MM.1S (cell line): ENCODE measurements at regions not wholly inside any gene's neighbourhood (a gene's known extent, or its start where the extent isn't known, plus 50 kb on each side); places are given as distances from the start of the nearest gene placed in this dataset.

Experiments used
- EZH2 ChIP-seq: fragments of 300-600 bp; sonication (generic); optimal IDR thresholded peaks from 2 replicates; pipeline ENCODE3; 2017; ENCODE audit warnings: low read depth, mild to moderate bottlenecking, antibody characterized with exemption, low read length, mixed read lengths
- TF ChIP-seq, protein P1 (sequence below): fragments of 300-600 bp; sonication (generic); IDR thresholded peaks from 2 replicates; pipeline ENCODE4 v1.5.1; 2016; ENCODE audit warnings: antibody characterized with exemption, low read length, mixed read lengths

DNA sequence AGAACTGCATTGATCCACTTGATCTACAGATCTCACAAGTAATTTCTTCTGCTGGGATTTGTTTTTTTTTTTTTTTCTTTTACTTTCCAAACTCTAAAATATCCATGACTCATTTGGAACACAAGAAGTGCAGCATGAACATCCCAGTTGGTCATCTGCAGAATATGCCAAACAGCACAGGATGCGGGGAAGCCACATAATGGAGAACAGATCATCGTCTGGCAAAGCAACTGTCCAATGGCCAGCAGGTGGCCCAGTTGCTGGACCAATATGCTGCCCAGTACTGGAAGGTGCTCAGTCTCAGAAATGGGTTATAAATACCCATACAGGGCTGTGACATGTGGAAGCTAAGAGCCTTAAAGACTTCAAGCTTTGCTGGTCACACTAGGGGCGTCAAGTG lies 221.3 kb upstream of the TAS2R1 start:
- TF ChIP-seq, protein P1, sequence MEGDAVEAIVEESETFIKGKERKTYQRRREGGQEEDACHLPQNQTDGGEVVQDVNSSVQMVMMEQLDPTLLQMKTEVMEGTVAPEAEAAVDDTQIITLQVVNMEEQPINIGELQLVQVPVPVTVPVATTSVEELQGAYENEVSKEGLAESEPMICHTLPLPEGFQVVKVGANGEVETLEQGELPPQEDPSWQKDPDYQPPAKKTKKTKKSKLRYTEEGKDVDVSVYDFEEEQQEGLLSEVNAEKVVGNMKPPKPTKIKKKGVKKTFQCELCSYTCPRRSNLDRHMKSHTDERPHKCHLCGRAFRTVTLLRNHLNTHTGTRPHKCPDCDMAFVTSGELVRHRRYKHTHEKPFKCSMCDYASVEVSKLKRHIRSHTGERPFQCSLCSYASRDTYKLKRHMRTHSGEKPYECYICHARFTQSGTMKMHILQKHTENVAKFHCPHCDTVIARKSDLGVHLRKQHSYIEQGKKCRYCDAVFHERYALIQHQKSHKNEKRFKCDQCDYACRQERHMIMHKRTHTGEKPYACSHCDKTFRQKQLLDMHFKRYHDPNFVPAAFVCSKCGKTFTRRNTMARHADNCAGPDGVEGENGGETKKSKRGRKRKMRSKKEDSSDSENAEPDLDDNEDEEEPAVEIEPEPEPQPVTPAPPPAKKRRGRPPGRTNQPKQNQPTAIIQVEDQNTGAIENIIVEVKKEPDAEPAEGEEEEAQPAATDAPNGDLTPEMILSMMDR: no peak
- no peak for TF ChIP-seq EZH2
